SHP77 treated with DMSO at 0.1 percent for 48 hours (cell line): ENCODE measurements at regions not wholly inside any gene's neighbourhood (a gene's known extent, or its start where the extent isn't known, plus 50 kb on each side); places are given as distances from the start of the nearest gene placed in this dataset.
"Not testable (repeated sequence)": the region's sequence is repeated elsewhere in the genome, so short reads cannot be mapped to it uniquely, and the experiment has no call there.

ENCODE experiments used
- DNase-seq: peaks from one replicate; lab custom pipeline; 2025; lab: John Stamatoyannopoulos, UW

DNA sequence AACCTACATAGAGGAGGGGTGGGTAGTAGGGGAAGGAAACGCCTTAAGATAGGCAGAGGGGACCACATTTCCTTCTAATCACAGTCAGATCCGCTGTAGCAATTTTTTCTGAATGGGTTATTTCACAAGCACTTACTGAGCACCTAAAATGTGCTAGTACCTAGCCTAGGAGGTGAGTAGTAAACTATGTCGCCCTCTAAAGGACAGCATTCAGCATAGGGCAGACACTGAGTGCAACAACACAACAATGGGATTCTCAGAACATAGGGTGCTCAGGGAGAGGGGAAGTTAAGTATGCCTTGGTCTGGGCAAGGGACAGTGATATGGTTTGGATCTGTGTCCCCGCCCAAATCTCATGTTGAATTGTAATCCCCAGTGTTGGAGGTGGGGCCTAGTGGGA, 166.1 kb upstream of the RAB6C start:
- no peak for DNase-seq

DNA sequence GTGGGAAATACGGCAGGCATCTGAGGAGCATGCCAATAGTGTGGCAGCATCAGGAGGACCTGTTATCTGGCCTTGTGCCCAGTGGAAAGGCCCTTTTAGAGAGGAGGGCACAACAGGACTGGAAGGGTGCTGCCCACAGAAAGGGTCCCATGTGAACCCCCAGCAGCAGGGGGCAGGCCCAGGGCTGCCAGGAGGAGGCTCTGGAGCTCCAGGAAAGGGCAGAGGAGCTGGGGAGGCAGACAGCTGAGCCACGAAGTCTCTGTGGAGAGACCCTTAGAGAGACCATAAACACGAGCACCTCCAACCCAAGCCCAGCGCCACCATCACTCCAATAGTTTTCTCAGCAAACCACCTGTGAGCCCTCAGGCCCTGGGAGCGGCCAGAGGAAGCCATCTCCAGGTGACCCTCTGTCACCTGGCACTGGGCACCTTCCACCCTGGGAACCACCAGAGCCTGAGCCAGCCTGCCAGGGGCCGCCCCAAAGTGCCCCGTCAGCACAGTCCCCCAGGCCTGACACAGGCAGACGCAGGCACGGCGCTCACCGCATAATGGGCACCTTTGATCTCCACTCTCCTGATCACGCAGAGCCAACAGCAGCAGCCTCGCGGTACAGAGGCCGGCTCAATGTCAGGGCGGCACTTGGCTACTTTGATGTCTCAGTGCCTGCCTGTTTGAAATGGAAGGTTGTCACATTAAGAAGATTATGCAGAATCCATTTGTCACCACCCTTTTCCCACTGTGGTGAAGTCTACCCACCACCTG, 162.5 kb upstream of the RAB6C start:
- DNase-seq, result no peak

- no peak for DNase-seq
Measured at GRCh38 chr2:129819855-129820254, 159.6 kb upstream of the RAB6C start.

DNA sequence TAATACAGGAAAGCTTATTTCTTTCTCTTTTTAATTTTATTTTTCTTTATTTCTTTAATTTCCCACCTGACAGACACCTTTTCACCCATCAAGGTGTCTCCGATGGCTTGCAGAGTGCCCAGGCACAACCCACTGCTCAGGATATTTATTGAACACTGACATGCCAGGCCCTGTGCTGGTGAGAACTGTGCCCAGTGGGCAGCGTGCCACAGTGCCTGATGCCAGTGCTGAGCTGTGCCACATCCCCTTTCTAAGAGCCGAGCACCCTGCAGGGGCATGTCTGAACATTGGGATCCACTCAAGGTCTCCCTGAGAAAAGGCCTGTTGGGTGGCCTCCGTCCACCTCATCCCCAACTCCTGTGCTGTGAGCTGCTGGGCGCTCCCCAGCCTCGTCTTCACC, 158.6 kb upstream of the RAB6C start:
- no peak for DNase-seq

- no peak for DNase-seq
Measured at GRCh38 chr2:129821445-129821844, 158.0 kb upstream of the RAB6C start.

GRCh38 chr2:129823044-129823443, 156.4 kb upstream of the RAB6C start:
- no peak for DNase-seq

GRCh38 chr2:129827311-129828090, 152.0 kb upstream of the RAB6C start:
- no peak for DNase-seq

DNA sequence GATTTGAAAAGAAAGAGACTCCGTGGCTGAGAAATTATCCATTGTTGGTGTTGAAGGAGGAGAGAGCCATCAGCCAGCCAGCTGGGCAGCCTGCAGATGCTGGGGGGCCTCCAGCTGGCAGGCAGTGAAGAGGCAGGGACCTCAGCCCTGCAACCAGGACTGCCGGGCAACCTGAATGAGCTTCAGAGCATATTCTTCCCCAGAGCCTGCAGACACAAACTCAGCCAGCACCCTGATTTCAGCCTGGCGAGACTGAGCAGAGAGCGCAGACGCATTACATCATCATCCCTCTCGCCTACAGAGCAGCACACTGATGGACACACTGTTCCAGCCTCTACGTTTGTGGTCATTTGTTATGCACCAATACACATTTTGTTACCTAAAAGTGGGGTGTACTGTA, 150.7 kb upstream of the RAB6C start:
- DNase-seq, result no peak

GRCh38 chr2:129829588-129829987, 149.9 kb upstream of the RAB6C start:
- DNase-seq, result no peak

DNA sequence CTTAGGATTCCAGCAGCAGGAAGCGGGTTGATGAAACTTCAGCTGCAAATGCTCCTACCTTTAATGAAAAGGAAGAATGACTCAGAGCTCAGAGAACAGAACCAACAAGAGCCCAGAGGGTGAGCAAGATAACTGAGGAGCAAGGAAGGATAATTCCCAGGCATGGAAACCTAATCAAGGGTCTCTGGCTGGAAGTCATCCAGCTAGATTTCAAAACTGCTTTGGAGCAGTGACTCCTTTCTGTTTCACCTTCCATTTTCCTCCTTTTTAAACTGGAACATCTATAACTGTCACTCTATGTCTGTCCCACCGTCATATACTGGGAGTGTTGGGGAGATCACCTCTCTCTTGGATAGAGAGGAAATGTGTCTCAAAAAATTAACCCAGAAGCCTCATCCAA, 148.4 kb upstream of the RAB6C start:
- no peak for DNase-seq

- not testable (repeated sequence) for DNase-seq
Measured at GRCh38 chr2:129833465-129833864, 146.0 kb upstream of the RAB6C start.

GRCh38 chr2:129847043-129847442, 132.4 kb upstream of the RAB6C start:
- DNase-seq, result no peak

DNA sequence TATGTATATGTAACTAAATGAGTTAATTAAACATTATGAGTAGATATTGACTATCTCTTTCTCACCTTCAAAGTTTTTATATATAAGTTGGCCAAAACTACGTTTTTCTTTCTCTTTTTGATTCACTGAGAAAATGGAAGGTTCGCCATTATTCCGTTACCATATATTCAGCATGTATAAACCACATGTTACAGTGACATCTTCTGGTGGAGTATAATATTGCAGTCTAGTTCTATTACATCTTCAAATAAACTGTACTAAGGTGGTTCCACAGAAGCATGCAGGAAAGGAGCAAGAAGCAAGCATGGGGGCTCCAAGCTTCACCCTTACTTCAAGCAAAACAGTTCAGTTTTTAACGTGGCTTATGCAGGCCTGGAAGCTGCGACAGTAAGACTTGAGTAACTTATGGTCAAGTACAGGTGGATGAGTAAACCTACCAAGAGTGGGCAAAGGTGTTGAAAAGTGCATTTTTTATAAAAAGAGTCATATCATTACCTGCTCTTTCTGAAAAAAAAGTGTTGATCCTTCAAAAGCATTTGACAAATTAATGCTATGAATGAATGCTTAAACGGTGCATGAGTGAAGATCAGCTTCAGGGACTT, 129.8 kb upstream of the RAB6C start:
- DNase-seq, result peak; percentile 65

- DNase-seq, result no peak
Measured at GRCh38 chr2:129857200-129857599, 122.3 kb upstream of the RAB6C start.

DNA sequence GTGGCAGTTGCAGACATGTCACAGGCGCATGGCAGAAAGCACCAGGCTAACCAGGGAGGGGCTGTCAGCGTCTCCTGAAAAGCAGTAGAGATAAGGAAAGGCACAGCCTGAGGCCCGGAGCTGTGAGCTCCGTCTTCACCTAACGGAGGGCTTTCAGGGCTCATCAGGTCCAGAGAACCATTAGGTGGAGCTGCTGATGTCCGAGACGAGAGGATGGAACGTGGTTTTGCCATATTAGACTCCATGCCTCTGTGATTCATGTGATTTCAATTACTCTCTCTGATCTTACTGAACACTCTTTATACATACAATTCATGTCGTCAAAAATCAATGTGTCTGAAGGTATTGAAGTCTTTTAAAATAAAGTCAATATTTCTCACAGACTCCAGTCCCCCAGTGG, 120.3 kb upstream of the RAB6C start:
- DNase-seq, result no peak

DNA sequence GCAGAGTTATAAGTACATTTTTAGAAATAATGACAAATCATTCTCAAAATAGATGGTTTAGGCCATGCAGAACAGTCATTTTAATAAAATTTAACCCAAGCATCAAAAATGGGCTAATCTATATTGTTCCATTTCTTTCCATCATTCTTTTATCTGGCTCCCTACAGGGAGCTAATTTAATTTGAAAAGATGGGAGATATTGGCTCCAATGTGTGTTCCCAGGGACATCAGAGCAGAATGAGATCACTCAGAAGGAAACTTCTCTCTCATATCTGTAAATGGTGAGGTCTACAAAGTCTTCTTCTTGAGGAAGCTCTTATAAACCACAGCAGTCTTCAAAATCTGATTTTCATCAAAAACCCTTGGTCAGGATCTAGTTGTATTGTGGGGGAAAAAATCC, 119.4 kb upstream of the RAB6C start:
- no peak for DNase-seq

GRCh38 chr2:129861666-129862288, 117.7 kb upstream of the RAB6C start:
- no peak for DNase-seq

- no peak for DNase-seq
Measured at GRCh38 chr2:129862668-129863067, 116.8 kb upstream of the RAB6C start.

- DNase-seq, result no peak
Measured at GRCh38 chr2:129863350-129863749, 116.1 kb upstream of the RAB6C start.

DNA sequence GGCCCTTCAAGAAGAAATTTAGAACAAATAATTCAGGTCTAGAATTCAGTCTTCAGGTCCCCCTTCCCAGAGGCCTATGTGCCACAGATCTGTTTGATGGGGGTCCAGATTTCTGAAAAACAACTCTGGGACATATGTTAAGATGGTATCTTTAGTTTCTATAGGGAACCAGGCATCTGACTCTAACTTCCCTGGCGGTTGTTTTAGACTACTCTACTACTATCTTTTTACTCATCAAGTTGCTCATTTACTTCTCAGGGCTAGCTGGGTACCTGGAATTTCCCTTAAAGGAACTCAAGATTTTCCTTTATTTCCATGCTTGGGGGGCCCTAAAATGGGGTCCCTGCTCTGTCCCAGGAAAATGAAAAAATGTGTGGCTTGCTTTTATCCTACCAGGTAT, 114.7 kb upstream of the RAB6C start:
- DNase-seq, result no peak

GRCh38 chr2:129865976-129866375, 113.5 kb upstream of the RAB6C start:
- DNase-seq, result no peak

DNA sequence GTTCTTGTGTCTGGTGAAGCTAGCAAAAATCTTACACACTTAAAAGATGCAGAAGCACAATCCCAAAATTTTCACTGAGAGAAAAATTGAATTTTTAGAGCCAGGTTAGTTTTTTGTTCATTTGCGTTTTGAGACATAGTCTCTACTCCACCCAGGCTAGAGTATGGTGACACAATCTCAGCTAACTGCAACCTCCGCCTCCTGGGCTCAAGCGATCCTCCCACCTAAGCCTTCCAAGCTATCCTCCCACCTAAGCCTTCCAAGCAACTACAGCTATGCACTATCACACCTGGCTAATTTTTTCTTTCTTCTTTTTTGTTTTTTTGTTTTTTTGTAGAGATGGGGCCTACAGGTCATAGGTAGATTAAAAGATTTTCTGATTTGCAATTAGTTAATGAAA, 113.1 kb upstream of the RAB6C start:
- no peak for DNase-seq

- no peak for DNase-seq
Measured at GRCh38 chr2:129868151-129868550, 111.3 kb upstream of the RAB6C start.
